OCI-LY3 (cell line): ENCODE measurements at regions not wholly inside any gene's neighbourhood (a gene's known extent, or its start where the extent isn't known, plus 50 kb on each side); places are given as distances from the start of the nearest gene placed in this dataset.

Experiments
- CTCF ChIP-seq: fragments of 200-600, 300-600 bp; sonication (generic); IDR thresholded peaks from 2 replicates; pipeline ENCODE4 v1.5.1; 2014; ENCODE audit warnings: antibody characterized with exemption, low read length, low read depth
- EZH2phosphoT487 ChIP-seq: fragments of 200-600 bp; shearing (Covaris generic); IDR thresholded peaks from 2 replicates; pipeline ENCODE4 v1.6.1; 2018; ENCODE audit warnings: antibody characterized with exemption, mixed run types, low read depth

- TF ChIP-seq CTCF (no peak), EZH2phosphoT487 (no peak)
Measured at GRCh38 chr11:119572481-119573424, 149.8 kb upstream of the THY1 start.
